ENCODE measurements at regions not wholly inside any gene's neighbourhood (a gene's known extent, or its start where the extent isn't known, plus 50 kb on each side); places are given as distances from the start of the nearest gene placed in this dataset.
"Not testable (repeated sequence)": the region's sequence is repeated elsewhere in the genome, so short reads cannot be mapped to it uniquely, and the experiment has no call there.

GRCh38 chr7:84912537-84912936 is 274.3 kb downstream of the SEMA3D start:
- no peaks in the 10 kb centered on the region for H3K36me3 Mint-ChIP-seq (ENCODE audit: low read depth)
- no peak overlapping the region for H3K27ac Mint-ChIP-seq
- H3K9me3 Mint-ChIP-seq, result no peaks in the 10 kb centered on the region
- H3K4me3 Mint-ChIP-seq, result no peak overlapping the region
- H3K27me3 Mint-ChIP-seq (ENCODE audit: low read depth, poor library complexity), result peaks cover 3% of the 10 kb centered on the region
- no peak for DNase-seq
- no peak for TF ChIP-seq CTCF (IDR thresholded peaks at IDR 0.05)
- H3K4me1 Mint-ChIP-seq, result no peaks in the 10 kb centered on the region

- Mint-ChIP-seq H3K4me1 (no peaks in the 10 kb centered on the region), H3K36me3 (ENCODE audit: low read depth) (no peaks in the 10 kb centered on the region), H3K27ac (no peak overlapping the region), H3K4me3 (no peak overlapping the region), H3K9me3 (no peaks in the 10 kb centered on the region), H3K27me3 (ENCODE audit: low read depth, poor library complexity) (peaks cover 3% of the 10 kb centered on the region)
- DNase-seq, result no peak
- TF ChIP-seq CTCF (IDR thresholded peaks at IDR 0.05), result no peak
Measured at GRCh38 chr7:84912018-84912417, 274.8 kb downstream of the SEMA3D start.

- H3K4me1 Mint-ChIP-seq, result no peaks in the 10 kb centered on the region
Measured at GRCh38 chr7:84911077-84911476, 275.8 kb downstream of the SEMA3D start.

GRCh38 chr7:84910322-84910721 is 276.5 kb downstream of the SEMA3D start:
- not testable (repeated sequence) for H3K4me1 Mint-ChIP-seq; DNase-seq; H3K9me3 Mint-ChIP-seq; H3K27me3 Mint-ChIP-seq (ENCODE audit: low read depth, poor library complexity); H3K27ac Mint-ChIP-seq; H3K4me3 Mint-ChIP-seq; H3K36me3 Mint-ChIP-seq (ENCODE audit: low read depth)

More at GRCh38 chr7:84911077-84911476, 275.8 kb downstream of the SEMA3D start:
- no peak overlapping the region for H3K4me3 Mint-ChIP-seq
- no peak overlapping the region for H3K27ac Mint-ChIP-seq
- TF ChIP-seq CTCF (IDR thresholded peaks at IDR 0.05), result no peak
- H3K27me3 Mint-ChIP-seq (ENCODE audit: low read depth, poor library complexity), result peaks cover 3% of the 10 kb centered on the region
- DNase-seq, result no peak
- H3K9me3 Mint-ChIP-seq, result no peaks in the 10 kb centered on the region
- no peaks in the 10 kb centered on the region for H3K36me3 Mint-ChIP-seq (ENCODE audit: low read depth)

- Mint-ChIP-seq H3K4me3 (no peak overlapping the region), H3K36me3 (ENCODE audit: low read depth) (no peaks in the 10 kb centered on the region), H3K9me3 (no peaks in the 10 kb centered on the region), H3K27ac (no peak overlapping the region), H3K27me3 (ENCODE audit: low read depth, poor library complexity) (peaks cover 3% of the 10 kb centered on the region), H3K4me1 (no peaks in the 10 kb centered on the region)
- no peak for TF ChIP-seq CTCF (IDR thresholded peaks at IDR 0.05)
- no peak for DNase-seq
Measured at GRCh38 chr7:84908196-84908793, 278.6 kb downstream of the SEMA3D start.

GRCh38 chr7:84906889-84907288 is 280.0 kb downstream of the SEMA3D start:
- Mint-ChIP-seq H3K9me3 (no peaks in the 10 kb centered on the region), H3K4me3 (no peak overlapping the region), H3K27me3 (ENCODE audit: low read depth, poor library complexity) (peaks cover 3% of the 10 kb centered on the region), H3K27ac (no peak overlapping the region), H3K36me3 (ENCODE audit: low read depth) (no peaks in the 10 kb centered on the region), H3K4me1 (no peaks in the 10 kb centered on the region)
- TF ChIP-seq CTCF (IDR thresholded peaks at IDR 0.05), result no peak
- no peak for DNase-seq

All from nephron progenitor cell (in vitro differentiated cells).